Fibroblast of peridontal ligament (primary cell): ENCODE measurements at regions not wholly inside any gene's neighbourhood (a gene's known extent, or its start where the extent isn't known, plus 50 kb on each side); places are given as distances from the start of the nearest gene placed in this dataset.
A peak's percentile ranks its signal among the peaks of the same experiment; 100 is the strongest.
"Not testable (repeated sequence)": the region's sequence is repeated elsewhere in the genome, so short reads cannot be mapped to it uniquely, and the experiment has no call there.

Source experiments
- DNase-seq: peaks from one replicate; pipeline ENCODE4 v3.0.0-alpha.2; 2010; ENCODE audit errors: extremely low read depth

DNA sequence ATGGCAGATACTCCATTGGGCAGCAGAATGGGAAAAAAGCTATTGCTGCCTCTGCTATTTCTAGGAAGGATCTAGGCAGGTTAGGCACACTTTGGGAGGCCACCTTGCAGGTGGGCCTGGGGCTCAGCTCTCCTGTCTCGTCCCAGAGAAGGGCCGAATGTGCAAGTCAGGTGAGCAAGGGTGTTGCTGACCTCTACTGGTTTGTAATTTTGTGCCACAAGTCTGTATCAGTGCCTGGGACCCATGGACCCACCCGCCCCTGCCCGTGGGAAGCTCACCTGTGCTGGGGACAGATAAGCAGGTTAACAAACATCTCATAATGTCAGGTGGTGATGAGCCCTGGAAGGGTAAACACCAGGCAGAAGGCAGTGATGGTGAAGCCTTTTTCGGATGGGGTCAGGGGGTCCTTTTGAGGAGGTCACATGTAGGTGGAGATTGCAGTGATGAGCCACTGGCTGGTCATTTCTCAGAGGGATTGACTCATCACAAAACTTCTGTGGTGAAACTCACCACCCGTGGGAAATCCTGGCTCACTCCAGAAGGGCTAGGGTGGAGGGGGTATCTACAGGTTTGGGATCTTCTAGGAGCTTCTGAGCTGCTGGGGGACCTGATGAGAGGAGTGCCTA lies 161.3 kb downstream of the KLF13 start:
- peak; percentile 76 for DNase-seq

- DNase-seq = peak; percentile 97
Observed at GRCh38 chr15:31488437-31489204, 162.0 kb downstream of the KLF13 start.

GRCh38 chr15:31489281-31489680 lies 162.6 kb downstream of the KLF13 start:
- no peak for DNase-seq

- peak; percentile 73 for DNase-seq
Observed at GRCh38 chr15:31489801-31490646, 163.4 kb downstream of the KLF13 start.

- no peak for DNase-seq
Observed at GRCh38 chr15:31494786-31495185, 168.2 kb downstream of the KLF13 start.

DNA sequence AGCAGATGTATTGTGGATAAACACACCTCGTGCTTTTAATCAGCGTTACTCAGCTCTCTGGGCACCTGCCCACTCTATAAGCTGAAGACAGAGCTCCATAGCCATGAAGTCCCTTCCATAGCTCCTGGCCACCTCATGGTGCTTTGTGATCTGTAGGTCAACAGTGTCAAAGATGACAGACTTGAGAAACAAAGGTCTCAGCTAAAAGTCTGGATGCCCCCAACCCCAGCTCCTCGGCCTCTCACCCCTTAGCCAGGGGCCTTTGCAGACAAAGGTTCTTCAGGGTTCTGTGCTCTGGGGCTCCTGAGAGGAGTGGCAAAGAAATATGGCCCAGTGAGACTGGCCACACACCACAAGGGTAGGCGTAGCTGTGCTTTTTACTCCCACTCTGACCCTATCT lies 168.6 kb downstream of the KLF13 start:
- DNase-seq = no peak

- DNase-seq = no peak
Observed at GRCh38 chr15:31497838-31498237, 171.2 kb downstream of the KLF13 start.

- DNase-seq = no peak
Observed at GRCh38 chr15:31498329-31498728, 171.7 kb downstream of the KLF13 start.

DNA sequence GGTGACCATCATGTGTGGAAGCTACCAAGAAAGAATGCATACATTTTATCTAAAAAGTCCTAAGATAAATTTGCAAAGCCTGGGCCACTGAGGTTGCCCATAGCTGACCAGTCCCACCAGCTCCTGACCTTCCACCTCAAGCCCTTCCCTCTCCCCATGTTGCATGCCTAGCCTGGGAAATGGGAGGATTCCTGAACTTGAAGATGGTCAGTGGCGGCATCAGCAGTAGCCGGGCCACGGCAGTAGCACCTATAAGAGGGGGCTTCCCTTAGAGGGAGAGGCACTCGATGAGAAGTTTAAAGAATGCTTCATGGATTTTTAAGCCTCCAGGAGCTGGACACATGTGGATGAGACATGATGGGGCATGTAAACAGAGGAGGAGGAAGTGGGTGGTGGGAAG lies 172.1 kb downstream of the KLF13 start:
- no peak for DNase-seq

- no peak for DNase-seq
Observed at GRCh38 chr15:31499236-31499952, 172.8 kb downstream of the KLF13 start.

GRCh38 chr15:31499953-31500765 lies 173.5 kb downstream of the KLF13 start:
- DNase-seq = no peak

- no peak for DNase-seq
Observed at GRCh38 chr15:31500766-31501449, 174.3 kb downstream of the KLF13 start.

GRCh38 chr15:31501536-31502157 lies 175.0 kb downstream of the KLF13 start:
- no peak for DNase-seq

DNA sequence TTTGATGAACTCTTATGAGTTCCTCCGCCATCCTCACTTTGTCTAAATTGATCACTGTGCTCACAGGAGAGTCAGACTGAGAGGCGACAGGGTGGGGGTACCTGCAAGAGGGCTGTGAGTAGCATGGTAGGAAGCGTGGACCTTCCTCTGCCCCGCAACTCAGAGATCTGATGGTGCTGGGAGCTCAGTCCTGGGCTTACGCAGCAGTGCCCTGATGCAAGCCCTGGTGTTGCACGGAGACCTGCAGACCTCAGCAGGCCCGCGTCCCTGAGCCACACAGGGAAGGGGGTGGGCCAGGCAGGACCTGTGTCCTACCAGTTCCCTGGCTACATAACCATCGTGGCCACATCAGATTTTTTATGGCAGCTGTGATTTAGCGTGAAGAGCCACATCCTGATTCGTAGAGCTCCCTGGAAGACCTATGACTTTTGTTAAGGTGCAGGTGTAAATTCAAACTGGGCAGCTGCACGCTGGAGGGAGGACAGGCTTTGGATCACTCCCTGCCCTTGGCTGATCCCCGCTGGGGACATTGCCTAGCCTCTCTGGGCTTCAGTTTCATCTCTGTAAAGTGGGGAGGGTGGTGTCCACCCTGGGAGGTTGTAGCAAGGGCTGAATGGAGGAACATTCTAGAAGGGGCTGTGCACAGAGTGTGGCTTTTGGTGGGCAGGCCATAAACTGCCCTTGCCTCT lies 176.1 kb downstream of the KLF13 start:
- no peak for DNase-seq

- DNase-seq = no peak
Observed at GRCh38 chr15:31503256-31503655, 176.6 kb downstream of the KLF13 start.

DNA sequence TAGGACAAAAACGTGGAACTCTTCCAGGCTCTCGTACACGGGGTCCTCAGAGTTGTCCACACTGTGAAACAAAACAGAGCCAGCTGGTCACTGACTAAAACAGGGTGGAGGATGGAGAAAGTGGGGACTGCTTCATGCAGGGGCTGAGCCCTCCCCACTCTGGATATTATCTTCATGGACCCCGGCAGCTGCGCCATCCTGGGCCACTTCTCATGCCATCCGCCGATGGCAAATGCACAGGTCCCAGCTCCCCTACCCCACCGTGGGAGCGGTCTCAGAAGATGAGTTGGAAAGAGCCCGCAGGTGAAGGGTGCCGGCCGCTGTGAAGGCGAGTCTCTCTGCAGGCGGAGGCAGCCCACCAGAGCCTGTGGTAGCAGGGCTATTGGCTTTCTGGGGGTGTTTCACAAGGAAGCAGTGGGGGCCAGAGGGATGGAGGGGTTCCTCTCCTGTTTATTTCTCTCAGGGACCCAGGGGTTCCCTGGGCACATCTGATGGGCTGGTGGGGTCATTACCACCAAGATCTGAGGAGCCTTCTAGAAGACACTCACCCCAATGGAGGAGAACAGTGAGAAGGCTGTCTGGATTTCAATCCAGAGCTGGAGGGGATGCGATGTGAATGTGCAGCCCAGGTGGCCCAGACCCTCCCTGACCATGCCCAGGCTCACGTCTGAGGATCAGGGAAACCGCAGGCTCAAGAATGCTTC lies 177.3 kb downstream of the KLF13 start:
- no peak for DNase-seq

DNA sequence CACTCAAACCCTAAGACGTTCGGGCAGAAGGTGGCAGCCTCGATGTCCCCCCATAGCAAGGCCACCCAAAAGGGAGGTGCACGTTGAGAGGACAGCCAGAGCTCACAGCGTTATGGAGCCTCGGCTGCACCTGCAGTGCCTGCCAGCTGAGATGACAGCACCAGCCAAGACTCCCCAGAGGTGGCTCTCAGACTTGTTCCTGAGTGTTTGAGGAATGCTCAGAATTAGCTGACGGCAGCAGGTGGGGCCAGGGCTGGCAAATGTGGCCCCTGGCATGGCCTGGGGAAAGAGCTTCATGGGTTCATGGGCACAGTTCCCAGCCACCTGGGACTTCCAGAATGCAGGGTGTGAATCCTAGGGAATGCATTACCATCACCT lies 177.8 kb downstream of the KLF13 start:
- DNase-seq = no peak

DNA sequence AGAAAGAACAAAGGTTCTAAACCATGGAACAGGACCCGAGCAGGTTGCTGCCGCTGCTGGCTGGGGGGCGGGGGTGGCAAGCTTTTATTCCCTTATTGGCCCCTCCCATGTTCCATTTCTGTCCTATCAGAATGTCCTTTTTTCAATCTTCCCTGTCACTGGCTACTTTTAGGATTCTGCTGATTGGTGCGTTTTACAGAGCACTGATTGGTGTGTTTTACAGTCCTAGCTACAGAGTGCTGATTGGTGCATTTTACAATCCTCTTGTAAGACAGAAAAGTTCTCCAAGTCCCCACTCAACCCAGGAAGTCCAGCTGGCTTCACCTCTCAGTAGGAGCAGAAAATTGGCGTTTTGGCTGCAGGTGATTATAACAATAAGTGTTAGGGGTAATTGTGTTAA lies 180.9 kb downstream of the KLF13 start:
- not testable (repeated sequence) for DNase-seq

DNA sequence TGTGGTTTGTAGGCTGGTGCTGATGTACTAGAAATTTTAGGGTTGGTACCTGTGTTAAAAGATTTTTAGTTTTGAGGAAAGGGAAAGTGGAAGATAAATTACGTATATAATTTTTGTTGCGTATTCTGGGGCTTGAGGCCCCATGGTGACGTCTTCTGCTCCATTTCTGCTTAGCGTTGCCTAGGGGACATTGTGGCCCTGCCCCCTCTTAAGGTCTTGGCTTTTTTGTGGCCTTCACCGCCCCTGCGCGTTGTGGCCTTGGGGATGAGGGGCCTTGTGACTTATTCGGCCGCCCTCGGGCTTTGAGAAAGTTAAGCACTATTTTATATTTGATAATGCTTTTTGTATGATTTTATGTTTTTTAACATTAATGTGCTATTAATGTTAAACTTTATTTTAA lies 182.0 kb downstream of the KLF13 start:
- no peak for DNase-seq
